ENCODE measurements at regions not wholly inside any gene's neighbourhood (a gene's known extent, or its start where the extent isn't known, plus 50 kb on each side); places are given as distances from the start of the nearest gene placed in this dataset.

- intact Hi-C loops (cut with DNase I; ENCODE audit: low total_unique reads): no loop called here
- H3K4me3 ChIP-seq: no peak overlapping the region
- H3K36me3 ChIP-seq (ENCODE audit: low read depth, missing control alignments): no peaks in the 10 kb centered on the region
- H3K4me1 ChIP-seq: no peaks in the 10 kb centered on the region
- 91 to 94% methylated on average over 3 of the region's 3 CpGs for WGBS, 2 donors
- H3K9me3 ChIP-seq: no peaks in the 10 kb centered on the region
- no peak for TF ChIP-seq POLR2A (IDR thresholded peaks at IDR 0.05)
- TF ChIP-seq CTCF (IDR thresholded peaks at IDR 0.05): no peak
- DNase-seq: no peak
- no peak overlapping the region for H3K27ac ChIP-seq
- no peaks in the 10 kb centered on the region for H3K27me3 ChIP-seq
Observed at GRCh38 chr13:105530468-105530867, 1005.0 kb downstream of the EFNB2 start.

GRCh38 chr13:105527127-105527526, 1008.3 kb downstream of the EFNB2 start:
- Histone ChIP-seq H3K27ac (no peak overlapping the region), H3K27me3 (no peaks in the 10 kb centered on the region), H3K9me3 (no peaks in the 10 kb centered on the region), H3K4me1 (no peaks in the 10 kb centered on the region), H3K36me3 (ENCODE audit: low read depth, missing control alignments) (no peaks in the 10 kb centered on the region), H3K4me3 (no peak overlapping the region)
- intact Hi-C loops (cut with DNase I; ENCODE audit: low total_unique reads): no loop called here
- 83 to 92% methylated on average over 5 of the region's 5 CpGs for WGBS, 2 donors
- TF ChIP-seq POLR2A (IDR thresholded peaks at IDR 0.05): no peak
- TF ChIP-seq CTCF (IDR thresholded peaks at IDR 0.05): no peak
- no peak for DNase-seq

GRCh38 chr13:105519771-105520170, 1015.7 kb downstream of the EFNB2 start:
- intact Hi-C loops (cut with DNase I; ENCODE audit: low total_unique reads): no loop called here
- Histone ChIP-seq H3K27ac (no peak overlapping the region), H3K9me3 (no peaks in the 10 kb centered on the region), H3K4me3 (no peak overlapping the region), H3K4me1 (no peaks in the 10 kb centered on the region), H3K36me3 (ENCODE audit: low read depth, missing control alignments) (no peaks in the 10 kb centered on the region), H3K27me3 (no peaks in the 10 kb centered on the region)
- WGBS, 2 donors: 0 to 28% methylated on average over 1 of the region's 1 CpG
- TF ChIP-seq CTCF (IDR thresholded peaks at IDR 0.05): no peak
- TF ChIP-seq POLR2A (IDR thresholded peaks at IDR 0.05): no peak
- DNase-seq: no peak

- intact Hi-C loops (cut with DNase I; ENCODE audit: low total_unique reads): no loop called here
- Histone ChIP-seq H3K4me3 (no peak overlapping the region), H3K36me3 (ENCODE audit: low read depth, missing control alignments) (no peaks in the 10 kb centered on the region), H3K4me1 (no peaks in the 10 kb centered on the region), H3K27ac (no peak overlapping the region), H3K9me3 (no peaks in the 10 kb centered on the region), H3K27me3 (no peaks in the 10 kb centered on the region)
- no peak for TF ChIP-seq POLR2A (IDR thresholded peaks at IDR 0.05)
- TF ChIP-seq CTCF (IDR thresholded peaks at IDR 0.05): no peak
- DNase-seq: no peak
- WGBS, 2 donors: 83 to 92% methylated on average over 4 of the region's 4 CpGs
Observed at GRCh38 chr13:105518086-105518485, 1017.4 kb downstream of the EFNB2 start.

- Histone ChIP-seq H3K27me3 (no peaks in the 10 kb centered on the region), H3K4me1 (no peaks in the 10 kb centered on the region), H3K27ac (no peak overlapping the region), H3K9me3 (no peaks in the 10 kb centered on the region), H3K36me3 (ENCODE audit: low read depth, missing control alignments) (no peaks in the 10 kb centered on the region), H3K4me3 (no peak overlapping the region)
- TF ChIP-seq POLR2A (IDR thresholded peaks at IDR 0.05) (no peak), CTCF (IDR thresholded peaks at IDR 0.05) (no peak)
- 87 to 92% methylated on average over 4 of the region's 4 CpGs for WGBS, 2 donors
- no peak for DNase-seq
- intact Hi-C loops (cut with DNase I; ENCODE audit: low total_unique reads): no loop called here
Observed at GRCh38 chr13:105514401-105514800, 1021.1 kb downstream of the EFNB2 start.
